Natural killer cell (primary cell): ENCODE measurements at regions not wholly inside any gene's neighbourhood (a gene's known extent, or its start where the extent isn't known, plus 50 kb on each side); places are given as distances from the start of the nearest gene placed in this dataset.

ENCODE experiments used
- ATAC-seq, 3 donors: fragments of 150-1000 bp in 2 of 3; fragments of 200-7000 bp in 1 of 3; cut with Tn5 transposase; 1 replicate in 1 of 3; 2 replicates in 2 of 3; pipeline ENCODE4 v1.10.0; 2021; ENCODE audit warnings: mild to moderate bottlenecking in 2 of 3, moderate library complexity in 2 of 3
- DNase-seq, 2 donors: peaks; one replicate each; pipeline versions ENCODE4 v3.0.0 to v3.0.0-alpha.2; 2013 to 2021; ENCODE audit warnings: mixed read lengths in 1 of 2
- H3K27ac ChIP-seq: one replicate; pipeline ENCODE4 v1.5.1; 2013; ENCODE audit warnings: mild to moderate bottlenecking, low read length
- H3K27me3 ChIP-seq: one replicate; pipeline ENCODE4 v1.6.1; 2013; ENCODE audit warnings: low read length; ENCODE audit not compliant: control insufficient read depth, insufficient read depth
- H3K36me3 ChIP-seq: one replicate; pipeline ENCODE4 v1.6.1; 2013; ENCODE audit warnings: low read length; ENCODE audit not compliant: control insufficient read depth, insufficient read depth
- H3K4me1 ChIP-seq: one replicate; pipeline ENCODE4 v1.6.1; 2013; ENCODE audit warnings: low read length; ENCODE audit not compliant: control insufficient read depth, insufficient read depth
- H3K4me3 ChIP-seq: one replicate; pipeline ENCODE4 v1.5.1; 2013; ENCODE audit warnings: low read length
- H3K9me3 ChIP-seq: one replicate; pipeline ENCODE4 v1.6.1; 2013; ENCODE audit warnings: low read length; ENCODE audit not compliant: control insufficient read depth, insufficient read depth
- H3K27ac Mint-ChIP-seq, 2 donors: one replicate each; pipeline ENCODE4 v1.8.0; 2022; ENCODE audit warnings: mild to moderate bottlenecking in 2 of 2, mixed read lengths in 2 of 2, moderate library complexity in 1 of 2
- H3K27me3 Mint-ChIP-seq, 2 donors: one replicate each; pipeline ENCODE4 v1.8.0; 2022; ENCODE audit warnings: low read depth in 2 of 2, mixed read lengths in 2 of 2
- H3K36me3 Mint-ChIP-seq: one replicate; pipeline ENCODE4 v1.8.0; 2022; ENCODE audit warnings: mixed read lengths
- H3K4me1 Mint-ChIP-seq, 2 donors: one replicate each; pipeline ENCODE4 v1.8.0; 2022; ENCODE audit warnings: mixed read lengths in 2 of 2
- H3K4me3 Mint-ChIP-seq: one replicate; pipeline ENCODE4 v1.8.0; 2022; ENCODE audit warnings: mild to moderate bottlenecking, moderate library complexity, mixed read lengths
- H3K9me3 Mint-ChIP-seq, 2 donors: one replicate each; pipeline ENCODE4 v1.8.0; 2022; ENCODE audit warnings: mixed read lengths in 2 of 2
- WGBS: methylation state at CpG from one replicate; pipeline ENCODE4 v1.1.7; 2013; ENCODE audit warnings: missing lambda C conversion rate; ENCODE audit not compliant: insufficient coverage; 5-methylcytosine and 5-hydroxymethylcytosine counted together
- intact Hi-C: fragments of 100-400 bp; cut with micrococcal nuclease; formaldehyde crosslinking; loops from one replicate; pipeline ENCODE4 v1.14.2; 2022
- TF ChIP-seq, protein P1 (sequence below): fragments of 200-600 bp; IDR thresholded peaks from one replicate; pipeline ENCODE4 v1.8.0; 2022; ENCODE audit warnings: antibody characterized with exemption

- H3K4me3 ChIP-seq, result no peak overlapping the region
- H3K9me3 Mint-ChIP-seq, result no peaks in the 10 kb centered on the region
- no peak overlapping the region for H3K27ac ChIP-seq
- WGBS, result 95% methylated on average over 6 of the region's 6 CpGs
- no peaks in the 10 kb centered on the region for H3K36me3 ChIP-seq
- H3K36me3 Mint-ChIP-seq, result no peaks in the 10 kb centered on the region
- no peak overlapping the region for H3K4me3 Mint-ChIP-seq
- H3K27me3 Mint-ChIP-seq, result no peaks in the 10 kb centered on the region
- ATAC-seq (no peak), DNase-seq (no peak)
- peaks cover 11 to 15% of the 10 kb centered on the region in 2 donors for H3K4me1 Mint-ChIP-seq
- intact Hi-C loops, result no loop called here
- peak overlapping the region in 1 of 2 donors; percentile 11 for H3K27ac Mint-ChIP-seq
- no peaks in the 10 kb centered on the region for H3K9me3 ChIP-seq
- no peaks in the 10 kb centered on the region for H3K27me3 ChIP-seq
- TF ChIP-seq, protein P1, sequence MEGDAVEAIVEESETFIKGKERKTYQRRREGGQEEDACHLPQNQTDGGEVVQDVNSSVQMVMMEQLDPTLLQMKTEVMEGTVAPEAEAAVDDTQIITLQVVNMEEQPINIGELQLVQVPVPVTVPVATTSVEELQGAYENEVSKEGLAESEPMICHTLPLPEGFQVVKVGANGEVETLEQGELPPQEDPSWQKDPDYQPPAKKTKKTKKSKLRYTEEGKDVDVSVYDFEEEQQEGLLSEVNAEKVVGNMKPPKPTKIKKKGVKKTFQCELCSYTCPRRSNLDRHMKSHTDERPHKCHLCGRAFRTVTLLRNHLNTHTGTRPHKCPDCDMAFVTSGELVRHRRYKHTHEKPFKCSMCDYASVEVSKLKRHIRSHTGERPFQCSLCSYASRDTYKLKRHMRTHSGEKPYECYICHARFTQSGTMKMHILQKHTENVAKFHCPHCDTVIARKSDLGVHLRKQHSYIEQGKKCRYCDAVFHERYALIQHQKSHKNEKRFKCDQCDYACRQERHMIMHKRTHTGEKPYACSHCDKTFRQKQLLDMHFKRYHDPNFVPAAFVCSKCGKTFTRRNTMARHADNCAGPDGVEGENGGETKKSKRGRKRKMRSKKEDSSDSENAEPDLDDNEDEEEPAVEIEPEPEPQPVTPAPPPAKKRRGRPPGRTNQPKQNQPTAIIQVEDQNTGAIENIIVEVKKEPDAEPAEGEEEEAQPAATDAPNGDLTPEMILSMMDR, result no peak
- H3K4me1 ChIP-seq, result peaks cover 7% of the 10 kb centered on the region
Measured at GRCh38 chr11:128336203-128336602, 251.2 kb downstream of the ETS1 start.

GRCh38 chr11:128335729-128336128 lies 251.6 kb downstream of the ETS1 start:
- TF ChIP-seq, protein P1, result no peak
- Histone ChIP-seq H3K4me3 (no peak overlapping the region), H3K9me3 (no peaks in the 10 kb centered on the region), H3K36me3 (no peaks in the 10 kb centered on the region), H3K27me3 (no peaks in the 10 kb centered on the region), H3K4me1 (peaks cover 3% of the 10 kb centered on the region), H3K27ac (no peak overlapping the region)
- 96% methylated on average over 10 of the region's 10 CpGs for WGBS
- Mint-ChIP-seq H3K27ac (no peak overlapping the region), H3K4me1 (peaks cover 12 to 19% of the 10 kb centered on the region in 2 donors), H3K9me3 (peaks cover 0 to under 1% of the 10 kb centered on the region in 2 donors), H3K36me3 (no peaks in the 10 kb centered on the region), H3K27me3 (no peaks in the 10 kb centered on the region), H3K4me3 (no peak overlapping the region)
- intact Hi-C loops, result no loop called here
- no peak for ATAC-seq
- no peak for DNase-seq

GRCh38 chr11:128334311-128335044 lies 252.9 kb downstream of the ETS1 start:
- Mint-ChIP-seq H3K27ac (peak overlapping the region in 1 of 2 donors; percentile 37), H3K4me1 (peaks cover 24 to 27% of the 10 kb centered on the region in 2 donors), H3K27me3 (no peaks in the 10 kb centered on the region), H3K36me3 (no peaks in the 10 kb centered on the region), H3K9me3 (peaks cover 0 to 2% of the 10 kb centered on the region in 2 donors), H3K4me3 (no peak overlapping the region)
- DNase-seq (no peak), ATAC-seq (no peak)
- TF ChIP-seq, protein P1, result no peak
- Histone ChIP-seq H3K9me3 (no peaks in the 10 kb centered on the region), H3K4me3 (no peak overlapping the region), H3K36me3 (no peaks in the 10 kb centered on the region), H3K27ac (no peak overlapping the region), H3K4me1 (peaks cover 7% of the 10 kb centered on the region), H3K27me3 (no peaks in the 10 kb centered on the region)
- 74% methylated on average over 12 of the region's 12 CpGs for WGBS
- intact Hi-C loops, result no loop called here

DNA sequence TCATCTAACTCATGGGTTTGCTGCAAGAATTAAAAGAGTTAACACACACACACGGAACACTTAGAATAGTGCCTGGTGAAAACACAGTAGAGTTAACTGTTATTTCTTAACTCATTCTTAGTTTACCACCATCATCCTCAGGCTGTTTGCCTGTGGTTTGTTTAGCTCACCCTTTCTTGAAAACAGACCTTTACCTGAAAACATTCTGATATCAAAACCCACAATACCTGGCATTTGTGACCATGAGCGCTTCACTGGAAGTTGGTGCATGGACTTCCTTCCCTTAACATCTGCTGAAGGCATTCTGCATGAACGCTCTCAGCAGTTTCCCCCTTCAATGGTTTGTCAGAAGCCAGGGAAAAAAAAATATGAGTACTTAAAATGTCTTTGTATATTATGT lies 256.0 kb downstream of the ETS1 start:
- TF ChIP-seq, protein P1, result no peak
- peak overlapping the region in 1 of 2 donors; percentile 95 for H3K27ac Mint-ChIP-seq
- intact Hi-C loops, result no loop called here
- WGBS, result 65% methylated on average over 2 of the region's 3 CpGs
- DNase-seq (peak in 1 of 2 donors; percentile 38), ATAC-seq (no peak)
- H3K4me3 Mint-ChIP-seq, result no peak overlapping the region
- no peak overlapping the region for H3K27ac ChIP-seq
- peaks cover 0 to 2% of the 10 kb centered on the region in 2 donors for H3K9me3 Mint-ChIP-seq
- no peaks in the 10 kb centered on the region for H3K27me3 ChIP-seq
- no peak overlapping the region for H3K4me3 ChIP-seq
- H3K27me3 Mint-ChIP-seq, result no peaks in the 10 kb centered on the region
- no peaks in the 10 kb centered on the region for H3K36me3 ChIP-seq
- H3K9me3 ChIP-seq, result no peaks in the 10 kb centered on the region
- peaks cover 23% of the 10 kb centered on the region for H3K4me1 ChIP-seq
- no peaks in the 10 kb centered on the region for H3K36me3 Mint-ChIP-seq
- H3K4me1 Mint-ChIP-seq, result peaks cover 55 to 57% of the 10 kb centered on the region in 2 donors
